ENCODE measurements at regions not wholly inside any gene's neighbourhood (a gene's known extent, or its start where the extent isn't known, plus 50 kb on each side); places are given as distances from the start of the nearest gene placed in this dataset.

GRCh38 chr4:58357947-58358346, 1247.8 kb upstream of the IGFBP7 start:
- no TSS peak for BruUV-seq (replicated peaks)
- no peak overlapping the region for H3K4me2 ChIP-seq (ENCODE audit: low read depth, low read length)
- DNase-seq (ENCODE audit: low spot score) (no peak), FAIRE-seq (no peak), ATAC-seq (no peak)
- no peaks in the 10 kb centered on the region for H4K20me1 ChIP-seq (ENCODE audit: insufficient read depth, low read length)
- no peak overlapping the region for H3K4me3 ChIP-seq (replicated peaks in 1 of 3; ENCODE audit: insufficient read depth in 1 of 3, low read depth in 2 of 3, low read length in 3 of 3)
- no peak overlapping the region for H3K9ac ChIP-seq (ENCODE audit: insufficient read depth, low read depth, low read length)
- H3K9me3 ChIP-seq (ENCODE audit: low read length): peaks cover 90% of the 10 kb centered on the region
- ChIA-PET POLR2A (no interaction called here), CTCF (ENCODE audit: low intra/inter-chr PET ratio, low total read pairs) (no interaction called here)
- in situ Hi-C loops (cut with HindIII; ENCODE audit: extremely low pct_ligation_motif_present, low pct_unique_long_range_greater_than_20kb) (no loop called here), intact Hi-C loops (cut with micrococcal nuclease; ENCODE audit: unreplicated experiment) (no loop called here)
- no peaks in the 10 kb centered on the region for H3K4me1 ChIP-seq (ENCODE audit: insufficient read depth, low read length)
- H3K79me2 ChIP-seq (ENCODE audit: insufficient read depth, low read length): no peaks in the 10 kb centered on the region
- no peak overlapping the region for H2AFZ ChIP-seq (ENCODE audit: low read length)
- no peaks in the 10 kb centered on the region for H3K36me3 ChIP-seq (replicated peaks in 1 of 2; ENCODE audit: control insufficient read depth in 1 of 2, insufficient read depth in 2 of 2, low read length in 2 of 2)
- H3K27me3 ChIP-seq (ENCODE audit: control insufficient read depth in 1 of 2, insufficient read depth in 2 of 2, low read length in 2 of 2): no peaks in the 10 kb centered on the region
- H3K27ac ChIP-seq (ENCODE audit: extremely low read length, insufficient read depth, low read length): no peak overlapping the region
- TF ChIP-seq PHF20 (CRISPR knock-in tag; IDR thresholded peaks at IDR 0.05): no peak
- no peak for TF ChIP-seq ZNF280D (CRISPR knock-in tag; IDR thresholded peaks at IDR 0.05)
- TF ChIP-seq ZBTB26 (CRISPR knock-in tag; IDR thresholded peaks at IDR 0.05; ENCODE audit: borderline replicate concordance): no peak
- no peak for TF ChIP-seq ZNF224 (CRISPR knock-in tag; IDR thresholded peaks at IDR 0.05)
- TF ChIP-seq ZNF564 (CRISPR knock-in tag; IDR thresholded peaks at IDR 0.05): no peak
- TF ChIP-seq ZBTB39 (CRISPR knock-in tag; IDR thresholded peaks at IDR 0.05): no peak
- TF ChIP-seq RFX1 (IDR thresholded peaks at IDR 0.05): no peak
- TF ChIP-seq TCF7L2 (IDR thresholded peaks at IDR 0.05; ENCODE audit: low read depth, low read length): no peak
- TF ChIP-seq ZNF556 (CRISPR knock-in tag; IDR thresholded peaks at IDR 0.05; ENCODE audit: borderline replicate concordance): no peak
- TF ChIP-seq CEBPZ (IDR thresholded peaks at IDR 0.05; ENCODE audit: low read length): no peak
- TF ChIP-seq TCF7 (IDR thresholded peaks at IDR 0.05; ENCODE audit: low read depth): no peak

Data from HepG2 (cell line).